GM23338 (cell line): ENCODE measurements at regions not wholly inside any gene's neighbourhood (a gene's known extent, or its start where the extent isn't known, plus 50 kb on each side); places are given as distances from the start of the nearest gene placed in this dataset.
"Not testable (repeated sequence)": the region's sequence is repeated elsewhere in the genome, so short reads cannot be mapped to it uniquely, and the experiment has no call there.

Experiments used
- CREB1 ChIP-seq: fragments of 250-450 bp; sonication (Bioruptor Pico); IDR thresholded peaks from 2 replicates; pipeline ENCODE4 v1.5.0; 2020; ENCODE audit warnings: low read depth, mild to moderate bottlenecking, moderate library complexity
- EZH2 ChIP-seq: fragments of 200-600 bp; sonication (generic); IDR thresholded peaks from one replicate; pipeline ENCODE4 v1.8.0; 2017; ENCODE audit warnings: antibody characterized with exemption, mild to moderate bottlenecking, low read depth; ENCODE audit not compliant: unreplicated experiment
- EZH2phosphoT487 ChIP-seq: fragments of 200-600 bp; sonication (generic); IDR thresholded peaks from one replicate; pipeline ENCODE4 v1.8.1; 2018; ENCODE audit warnings: antibody characterized with exemption; ENCODE audit not compliant: unreplicated experiment
- JUNB ChIP-seq: IDR thresholded peaks from one replicate; pipeline ENCODE4 v1.6.1; 2016; ENCODE audit warnings: antibody characterized with exemption; ENCODE audit not compliant: unreplicated experiment
- POLR2AphosphoS5 ChIP-seq: IDR thresholded peaks from 2 replicates; pipeline ENCODE4 v1.6.1; 2016; ENCODE audit warnings: antibody characterized with exemption, low read depth
- ZNF114 ChIP-seq: fragments of 250-450 bp; sonication (Bioruptor Pico); IDR thresholded peaks from 2 replicates; pipeline ENCODE4 v1.5.0; 2020; ENCODE audit warnings: mild to moderate bottlenecking, moderate library complexity
- ZNF331 ChIP-seq: fragments of 250-450 bp; sonication (Bioruptor Pico); IDR thresholded peaks from 2 replicates; pipeline ENCODE4 v1.5.0; 2020; ENCODE audit warnings: low read depth, mild to moderate bottlenecking, moderate library complexity
- TF ChIP-seq, protein P1 (sequence below), 2 experiments: fragments of 200-600 bp in 1 of 2; sonication (generic) in 1 of 2; conservative IDR thresholded peaks; 2 replicates each; pipeline versions ENCODE4 v1.5.1 to v1.6.1; 2016 to 2017; ENCODE audit warnings: antibody characterized with exemption in 2 of 2, low read depth in 2 of 2, mild to moderate bottlenecking in 2 of 2, moderate library complexity in 1 of 2
- TF ChIP-seq, protein P2 (sequence below): IDR thresholded peaks from one replicate; pipeline ENCODE4 v1.6.1; 2018; ENCODE audit warnings: antibody characterized with exemption; ENCODE audit not compliant: unreplicated experiment

GRCh38 chr14:98921306-98921705 lies 350.7 kb downstream of the BCL11B start:
- TF ChIP-seq, protein P1, sequence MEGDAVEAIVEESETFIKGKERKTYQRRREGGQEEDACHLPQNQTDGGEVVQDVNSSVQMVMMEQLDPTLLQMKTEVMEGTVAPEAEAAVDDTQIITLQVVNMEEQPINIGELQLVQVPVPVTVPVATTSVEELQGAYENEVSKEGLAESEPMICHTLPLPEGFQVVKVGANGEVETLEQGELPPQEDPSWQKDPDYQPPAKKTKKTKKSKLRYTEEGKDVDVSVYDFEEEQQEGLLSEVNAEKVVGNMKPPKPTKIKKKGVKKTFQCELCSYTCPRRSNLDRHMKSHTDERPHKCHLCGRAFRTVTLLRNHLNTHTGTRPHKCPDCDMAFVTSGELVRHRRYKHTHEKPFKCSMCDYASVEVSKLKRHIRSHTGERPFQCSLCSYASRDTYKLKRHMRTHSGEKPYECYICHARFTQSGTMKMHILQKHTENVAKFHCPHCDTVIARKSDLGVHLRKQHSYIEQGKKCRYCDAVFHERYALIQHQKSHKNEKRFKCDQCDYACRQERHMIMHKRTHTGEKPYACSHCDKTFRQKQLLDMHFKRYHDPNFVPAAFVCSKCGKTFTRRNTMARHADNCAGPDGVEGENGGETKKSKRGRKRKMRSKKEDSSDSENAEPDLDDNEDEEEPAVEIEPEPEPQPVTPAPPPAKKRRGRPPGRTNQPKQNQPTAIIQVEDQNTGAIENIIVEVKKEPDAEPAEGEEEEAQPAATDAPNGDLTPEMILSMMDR (conservative IDR thresholded peaks at IDR 0.05; ENCODE audit: low read depth in 2 of 2): not testable (repeated sequence)
- TF ChIP-seq POLR2AphosphoS5; EZH2phosphoT487; JUNB; CREB1; EZH2; ZNF114; ZNF331 (CRISPR knock-in tag): not testable (repeated sequence)
- TF ChIP-seq, protein P2, sequence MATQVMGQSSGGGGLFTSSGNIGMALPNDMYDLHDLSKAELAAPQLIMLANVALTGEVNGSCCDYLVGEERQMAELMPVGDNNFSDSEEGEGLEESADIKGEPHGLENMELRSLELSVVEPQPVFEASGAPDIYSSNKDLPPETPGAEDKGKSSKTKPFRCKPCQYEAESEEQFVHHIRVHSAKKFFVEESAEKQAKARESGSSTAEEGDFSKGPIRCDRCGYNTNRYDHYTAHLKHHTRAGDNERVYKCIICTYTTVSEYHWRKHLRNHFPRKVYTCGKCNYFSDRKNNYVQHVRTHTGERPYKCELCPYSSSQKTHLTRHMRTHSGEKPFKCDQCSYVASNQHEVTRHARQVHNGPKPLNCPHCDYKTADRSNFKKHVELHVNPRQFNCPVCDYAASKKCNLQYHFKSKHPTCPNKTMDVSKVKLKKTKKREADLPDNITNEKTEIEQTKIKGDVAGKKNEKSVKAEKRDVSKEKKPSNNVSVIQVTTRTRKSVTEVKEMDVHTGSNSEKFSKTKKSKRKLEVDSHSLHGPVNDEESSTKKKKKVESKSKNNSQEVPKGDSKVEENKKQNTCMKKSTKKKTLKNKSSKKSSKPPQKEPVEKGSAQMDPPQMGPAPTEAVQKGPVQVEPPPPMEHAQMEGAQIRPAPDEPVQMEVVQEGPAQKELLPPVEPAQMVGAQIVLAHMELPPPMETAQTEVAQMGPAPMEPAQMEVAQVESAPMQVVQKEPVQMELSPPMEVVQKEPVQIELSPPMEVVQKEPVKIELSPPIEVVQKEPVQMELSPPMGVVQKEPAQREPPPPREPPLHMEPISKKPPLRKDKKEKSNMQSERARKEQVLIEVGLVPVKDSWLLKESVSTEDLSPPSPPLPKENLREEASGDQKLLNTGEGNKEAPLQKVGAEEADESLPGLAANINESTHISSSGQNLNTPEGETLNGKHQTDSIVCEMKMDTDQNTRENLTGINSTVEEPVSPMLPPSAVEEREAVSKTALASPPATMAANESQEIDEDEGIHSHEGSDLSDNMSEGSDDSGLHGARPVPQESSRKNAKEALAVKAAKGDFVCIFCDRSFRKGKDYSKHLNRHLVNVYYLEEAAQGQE: not testable (repeated sequence)
